Bronchial epithelial cell (primary cell): ENCODE measurements at regions not wholly inside any gene's neighbourhood (a gene's known extent, or its start where the extent isn't known, plus 50 kb on each side); places are given as distances from the start of the nearest gene placed in this dataset.

ENCODE experiments used
- DNase-seq: peaks from one replicate; pipeline ENCODE4 v3.0.0-alpha.2; 2010; ENCODE audit warnings: low read depth
- FAIRE-seq: peaks from 2 replicates; lab custom pipeline; 2011; peaks lifted over from hg19 to GRCh38; lab: Jason Lieb, UNC
- H3K27me3 ChIP-seq: 2 replicates; pipeline ENCODE4 v1.5.1; 2011; ENCODE audit warnings: low read length; ENCODE audit not compliant: control insufficient read depth, insufficient read depth
- H3K36me3 ChIP-seq: 2 replicates; pipeline ENCODE4 v1.5.1; 2011; ENCODE audit warnings: low read length; ENCODE audit not compliant: control insufficient read depth, insufficient read depth
- H3K4me3 ChIP-seq: 2 replicates; pipeline ENCODE4 v1.5.1; 2011; ENCODE audit warnings: mild to moderate bottlenecking, low read depth, low read length, control low read depth
- CTCF ChIP-seq: IDR thresholded peaks from 2 replicates; pipeline ENCODE4 v1.5.1; 2011; ENCODE audit warnings: mild to moderate bottlenecking, moderate library complexity, low read length, control low read depth, inconsistent platforms; ENCODE audit not compliant: insufficient read depth, severe bottlenecking

DNA sequence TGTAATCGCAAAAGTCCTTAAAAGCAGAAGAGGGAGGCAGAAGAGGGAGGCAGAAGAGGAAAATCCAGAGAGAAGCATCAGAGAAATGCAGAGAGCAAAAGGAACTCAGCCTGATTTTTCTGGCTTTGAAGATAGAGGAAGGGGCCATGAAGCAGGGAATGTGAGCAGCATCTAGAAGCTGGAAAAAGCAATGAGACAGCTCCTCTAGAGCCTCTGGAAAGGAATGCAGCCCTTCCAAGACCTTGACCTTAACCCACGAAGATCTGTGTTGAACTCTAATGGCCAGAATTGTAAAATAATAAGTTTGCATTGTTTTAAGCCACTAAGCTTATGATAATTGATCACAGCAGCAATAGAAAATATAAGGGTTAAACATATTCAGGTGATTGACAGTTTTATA, 159.6 kb downstream of the ATPSCKMT start:
- no peak for TF ChIP-seq CTCF
- Histone ChIP-seq H3K4me3 (no peak overlapping the region), H3K36me3 (no peaks in the 10 kb centered on the region), H3K27me3 (no peaks in the 10 kb centered on the region)
- DNase-seq (no peak), FAIRE-seq (no peak)

- FAIRE-seq (no peak), DNase-seq (no peak)
- Histone ChIP-seq H3K36me3 (no peaks in the 10 kb centered on the region), H3K27me3 (no peaks in the 10 kb centered on the region), H3K4me3 (no peak overlapping the region)
- no peak for TF ChIP-seq CTCF
Measured at GRCh38 chr5:10085185-10085584, 164.5 kb downstream of the ATPSCKMT start.

- DNase-seq (no peak), FAIRE-seq (no peak)
- no peak for TF ChIP-seq CTCF
- Histone ChIP-seq H3K4me3 (no peak overlapping the region), H3K27me3 (no peaks in the 10 kb centered on the region), H3K36me3 (no peaks in the 10 kb centered on the region)
Measured at GRCh38 chr5:10081584-10081983, 168.1 kb downstream of the ATPSCKMT start.

GRCh38 chr5:10077791-10078545, 171.7 kb downstream of the ATPSCKMT start:
- DNase-seq (no peak), FAIRE-seq (no peak)
- Histone ChIP-seq H3K27me3 (no peaks in the 10 kb centered on the region), H3K36me3 (no peaks in the 10 kb centered on the region), H3K4me3 (no peak overlapping the region)
- TF ChIP-seq CTCF = no peak

DNA sequence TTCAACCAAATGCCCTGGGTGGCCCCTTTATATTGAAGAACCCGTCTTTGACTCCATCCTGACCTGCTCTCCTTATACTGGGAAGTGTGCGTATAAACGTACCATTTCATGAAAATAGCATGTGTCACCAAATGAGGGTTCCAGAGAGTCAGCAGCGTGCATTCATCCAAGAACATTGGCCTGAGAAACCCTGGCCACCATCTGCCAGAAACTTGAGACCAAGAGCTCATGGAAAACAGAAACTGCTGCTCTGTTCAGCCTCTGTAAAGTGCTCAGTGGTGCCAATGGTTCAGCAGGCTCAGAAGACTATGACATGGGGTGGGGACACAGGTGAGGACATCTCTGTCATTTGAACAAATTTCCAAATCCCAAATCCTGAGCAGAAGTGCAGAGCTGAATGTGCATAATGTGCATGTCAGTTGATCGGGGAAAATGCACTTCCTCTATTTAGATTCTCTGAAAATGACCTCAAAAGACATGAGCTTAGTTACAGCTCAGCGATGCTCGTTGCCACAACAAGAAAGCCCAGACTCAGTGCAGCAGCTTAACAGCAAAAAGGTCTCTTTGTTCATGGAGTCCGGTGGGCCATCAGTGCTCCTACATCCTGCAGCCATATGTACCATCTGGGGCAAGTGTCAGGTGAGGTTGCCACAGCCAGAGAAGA, 176.1 kb downstream of the ATPSCKMT start:
- no peaks in the 10 kb centered on the region for H3K27me3 ChIP-seq
- no peaks in the 10 kb centered on the region for H3K36me3 ChIP-seq
- TF ChIP-seq CTCF = no peak
- FAIRE-seq = no peak
- no peak for DNase-seq
- no peak overlapping the region for H3K4me3 ChIP-seq
